Mesenchymal stem cell (in vitro differentiated cells and primary cell): ENCODE measurements at regions not wholly inside any gene's neighbourhood (a gene's known extent, or its start where the extent isn't known, plus 50 kb on each side); places are given as distances from the start of the nearest gene placed in this dataset.

Experiments used
- DNase-seq: peaks from one replicate; pipeline ENCODE4 v3.0.0-alpha.2; 2013
- H2AFZ ChIP-seq: one replicate; pipeline ENCODE4 v1.6.1; 2013; ENCODE audit warnings: low read depth, mild to moderate bottlenecking, control low read depth, inconsistent platforms, low read length, moderate library complexity
- H2AK5ac ChIP-seq: 2 replicates; pipeline ENCODE4 v1.6.1; 2013; ENCODE audit warnings: low read length, moderate library complexity, mild to moderate bottlenecking, inconsistent platforms; ENCODE audit not compliant: severe bottlenecking
- H2BK120ac ChIP-seq: one replicate; pipeline ENCODE4 v1.6.1; 2013; ENCODE audit warnings: low read depth, mild to moderate bottlenecking, inconsistent platforms, low read length, moderate library complexity
- H2BK12ac ChIP-seq, 2 experiments: one replicate each; pipeline ENCODE4 v1.6.1; 2013; ENCODE audit warnings: inconsistent platforms in 2 of 2, low read length in 2 of 2, mild to moderate bottlenecking in 2 of 2, moderate library complexity in 2 of 2, control low read depth in 1 of 2
- H2BK15ac ChIP-seq: one replicate; pipeline ENCODE4 v1.6.1; 2013; ENCODE audit warnings: mild to moderate bottlenecking, low read depth, inconsistent platforms; ENCODE audit not compliant: poor library complexity, severe bottlenecking
- H2BK5ac ChIP-seq: 2 replicates; pipeline ENCODE4 v1.6.1; 2013; ENCODE audit warnings: low read depth, mild to moderate bottlenecking, low read length, control low read depth, inconsistent platforms; ENCODE audit not compliant: poor library complexity, severe bottlenecking
- H3K14ac ChIP-seq, 2 experiments: one replicate each; pipeline ENCODE4 v1.6.1; 2013; ENCODE audit warnings: inconsistent platforms in 2 of 2, low read length in 2 of 2, control low read depth in 1 of 2, mild to moderate bottlenecking in 1 of 2, moderate library complexity in 1 of 2
- H3K18ac ChIP-seq, 2 experiments: one replicate each; pipeline ENCODE4 v1.6.1; 2013; ENCODE audit warnings: inconsistent platforms in 2 of 2, low read length in 2 of 2, control low read depth in 1 of 2, low read depth in 1 of 2, mild to moderate bottlenecking in 1 of 2
- H3K23ac ChIP-seq, 2 experiments: one replicate each; pipeline ENCODE4 v1.6.1; 2013; ENCODE audit warnings: inconsistent platforms in 2 of 2, low read length in 2 of 2, mild to moderate bottlenecking in 2 of 2, moderate library complexity in 2 of 2, control low read depth in 1 of 2
- H3K27ac ChIP-seq: 2 replicates; pipeline ENCODE4 v1.5.1; 2013; ENCODE audit warnings: mild to moderate bottlenecking, moderate library complexity, low read length, control low read depth, inconsistent platforms; ENCODE audit not compliant: poor library complexity, severe bottlenecking
- H3K27me3 ChIP-seq, 2 experiments: 2 replicates each; pipeline versions ENCODE4 v1.6.1 to v1.7.0; 2013; ENCODE audit warnings: low read length in 2 of 2, mild to moderate bottlenecking in 2 of 2, moderate library complexity in 2 of 2, control low read depth in 1 of 2, inconsistent platforms in 1 of 2; ENCODE audit not compliant: control insufficient read depth in 1 of 2, insufficient read depth in 1 of 2
- H3K36me3 ChIP-seq, 2 experiments: 2 replicates each; pipeline versions ENCODE4 v1.6.1 to v1.7.0; 2013; ENCODE audit warnings: low read length in 2 of 2, control low read depth in 1 of 2, inconsistent platforms in 1 of 2, low read depth in 1 of 2, mild to moderate bottlenecking in 1 of 2; ENCODE audit not compliant: insufficient read depth in 2 of 2, control insufficient read depth in 1 of 2
- H3K4ac ChIP-seq, 2 experiments: one replicate each; pipeline ENCODE4 v1.6.1; 2013; ENCODE audit warnings: inconsistent platforms in 2 of 2, low read length in 2 of 2, mild to moderate bottlenecking in 2 of 2, moderate library complexity in 2 of 2, control low read depth in 1 of 2, low read depth in 1 of 2
- H3K4me1 ChIP-seq: 2 replicates; pipeline ENCODE4 v1.6.1; 2013; ENCODE audit warnings: low read depth, low read length, control low read depth; ENCODE audit not compliant: control insufficient read depth, insufficient read depth
- H3K4me2 ChIP-seq: 2 replicates; pipeline ENCODE4 v1.6.1; 2013; ENCODE audit warnings: low read length, mild to moderate bottlenecking, inconsistent platforms; ENCODE audit not compliant: poor library complexity, severe bottlenecking
- H3K4me3 ChIP-seq, 2 experiments: 2 replicates each; pipeline versions ENCODE4 v1.5.1 to v1.7.0; 2013; ENCODE audit warnings: low read length in 2 of 2, mild to moderate bottlenecking in 2 of 2, control low read depth in 1 of 2, low read depth in 1 of 2; ENCODE audit not compliant: insufficient read depth in 1 of 2
- H3K79me1 ChIP-seq: replicated peaks from 2 replicates; pipeline ENCODE4 v1.6.1; 2013; ENCODE audit warnings: mild to moderate bottlenecking, control low read depth, low read length, inconsistent platforms; ENCODE audit not compliant: poor library complexity, severe bottlenecking
- H3K9ac ChIP-seq: 2 replicates; pipeline ENCODE4 v1.7.0; 2013; ENCODE audit warnings: mild to moderate bottlenecking, low read length, moderate library complexity
- H3K9me3 ChIP-seq: 2 replicates; pipeline ENCODE4 v1.7.0; 2013; ENCODE audit warnings: mild to moderate bottlenecking, low read length; ENCODE audit not compliant: control insufficient read depth
- H4K8ac ChIP-seq: one replicate; pipeline ENCODE4 v1.6.1; 2013; ENCODE audit warnings: inconsistent platforms, mild to moderate bottlenecking, low read length, moderate library complexity
- H4K91ac ChIP-seq: one replicate; pipeline ENCODE4 v1.6.1; 2013; ENCODE audit warnings: mild to moderate bottlenecking, low read length, inconsistent platforms
- WGBS: methylation state at CpG from one replicate; pipeline ENCODE4 v1.1.7; 2013; ENCODE audit warnings: mixed read lengths; 5-methylcytosine and 5-hydroxymethylcytosine counted together

GRCh38 chr13:83340170-83340569, 542.1 kb downstream of the SLITRK1 start:
- Histone ChIP-seq H4K91ac (no peak overlapping the region), H3K4me2 (no peak overlapping the region), H3K27me3 (no peaks in the 10 kb centered on the region), H3K9me3 (no peaks in the 10 kb centered on the region), H3K23ac (no peak overlapping the region), H2BK15ac (no peak overlapping the region), H3K79me1 (no peaks in the 10 kb centered on the region), H3K9ac (no peak overlapping the region), H4K8ac (no peak overlapping the region), H2BK5ac (no peak overlapping the region), H3K14ac (no peak overlapping the region), H3K18ac (no peak overlapping the region), H3K4me1 (no peaks in the 10 kb centered on the region), H2AFZ (no peak overlapping the region), H3K4ac (no peak overlapping the region), H3K27ac (no peak overlapping the region), H3K4me3 (no peak overlapping the region), H2AK5ac (no peak overlapping the region), H2BK12ac (no peak overlapping the region), H3K36me3 (no peaks in the 10 kb centered on the region), H2BK120ac (no peak overlapping the region)
- DNase-seq = no peak
- 95% methylated on average over 1 of the region's 2 CpGs for WGBS

GRCh38 chr13:83333614-83334388, 548.5 kb downstream of the SLITRK1 start:
- no peaks in the 10 kb centered on the region for H3K27me3 ChIP-seq
- DNase-seq = no peak
- 62% methylated on average over 4 of the region's 7 CpGs for WGBS

GRCh38 chr13:83332751-83333150, 549.5 kb downstream of the SLITRK1 start:
- no peak overlapping the region for H3K4ac ChIP-seq
- H2AK5ac ChIP-seq = no peak overlapping the region
- no peak overlapping the region for H3K14ac ChIP-seq
- H3K79me1 ChIP-seq = no peaks in the 10 kb centered on the region
- H3K9ac ChIP-seq = no peak overlapping the region
- no peak overlapping the region for H4K8ac ChIP-seq
- H3K18ac ChIP-seq = no peak overlapping the region
- no peak overlapping the region for H3K4me3 ChIP-seq
- no peak for DNase-seq
- no CpG with 5 or more reads among the region's 3 CpGs for WGBS
- no peaks in the 10 kb centered on the region for H3K4me1 ChIP-seq
- no peak overlapping the region for H2BK5ac ChIP-seq
- H2AFZ ChIP-seq = no peak overlapping the region
- H3K36me3 ChIP-seq = no peaks in the 10 kb centered on the region
- no peak overlapping the region for H2BK12ac ChIP-seq
- no peak overlapping the region for H2BK15ac ChIP-seq
- H4K91ac ChIP-seq = no peak overlapping the region
- H3K27ac ChIP-seq = no peak overlapping the region
- H3K9me3 ChIP-seq = no peaks in the 10 kb centered on the region
- no peak overlapping the region for H2BK120ac ChIP-seq
- no peaks in the 10 kb centered on the region for H3K27me3 ChIP-seq
- H3K4me2 ChIP-seq = no peak overlapping the region
- H3K23ac ChIP-seq = no peak overlapping the region

More at GRCh38 chr13:83333614-83334388, 548.5 kb downstream of the SLITRK1 start:
- H3K9me3 ChIP-seq = no peaks in the 10 kb centered on the region
- no peak overlapping the region for H3K23ac ChIP-seq
- H4K8ac ChIP-seq = no peak overlapping the region
- no peak overlapping the region for H3K4me2 ChIP-seq
- H3K36me3 ChIP-seq = no peaks in the 10 kb centered on the region
- H3K4ac ChIP-seq = no peak overlapping the region
- H3K14ac ChIP-seq = no peak overlapping the region
- no peak overlapping the region for H3K9ac ChIP-seq
- H3K79me1 ChIP-seq = no peaks in the 10 kb centered on the region
- H3K18ac ChIP-seq = no peak overlapping the region
- no peak overlapping the region for H2BK5ac ChIP-seq
- no peak overlapping the region for H3K4me3 ChIP-seq
- H2AFZ ChIP-seq = no peak overlapping the region
- H3K4me1 ChIP-seq = no peaks in the 10 kb centered on the region
- H2AK5ac ChIP-seq = no peak overlapping the region
- no peak overlapping the region for H4K91ac ChIP-seq
- no peak overlapping the region for H2BK15ac ChIP-seq
- H3K27ac ChIP-seq = no peak overlapping the region
- H2BK12ac ChIP-seq = no peak overlapping the region
- H2BK120ac ChIP-seq = no peak overlapping the region

GRCh38 chr13:83327091-83327490, 555.2 kb downstream of the SLITRK1 start:
- H2AFZ ChIP-seq = no peak overlapping the region
- no peak overlapping the region for H2BK15ac ChIP-seq
- H3K23ac ChIP-seq = no peak overlapping the region
- H2BK12ac ChIP-seq = no peak overlapping the region
- H3K4ac ChIP-seq = no peak overlapping the region
- no peak for DNase-seq
- H4K91ac ChIP-seq = no peak overlapping the region
- no peak overlapping the region for H2BK120ac ChIP-seq
- H3K4me2 ChIP-seq = no peak overlapping the region
- no peaks in the 10 kb centered on the region for H3K36me3 ChIP-seq
- no peaks in the 10 kb centered on the region for H3K79me1 ChIP-seq
- no peak overlapping the region for H3K27ac ChIP-seq
- H3K4me1 ChIP-seq = no peaks in the 10 kb centered on the region
- 91% methylated on average over 5 of the region's 5 CpGs for WGBS
- H3K4me3 ChIP-seq = no peak overlapping the region
- H3K9me3 ChIP-seq = no peaks in the 10 kb centered on the region
- no peak overlapping the region for H4K8ac ChIP-seq
- no peak overlapping the region for H2AK5ac ChIP-seq
- H3K27me3 ChIP-seq = no peaks in the 10 kb centered on the region
- no peak overlapping the region for H2BK5ac ChIP-seq
- H3K18ac ChIP-seq = no peak overlapping the region
- no peak overlapping the region for H3K14ac ChIP-seq
- H3K9ac ChIP-seq = no peak overlapping the region
